ENCODE measurements at regions not wholly inside any gene's neighbourhood (a gene's known extent, or its start where the extent isn't known, plus 50 kb on each side); places are given as distances from the start of the nearest gene placed in this dataset.

DNA sequence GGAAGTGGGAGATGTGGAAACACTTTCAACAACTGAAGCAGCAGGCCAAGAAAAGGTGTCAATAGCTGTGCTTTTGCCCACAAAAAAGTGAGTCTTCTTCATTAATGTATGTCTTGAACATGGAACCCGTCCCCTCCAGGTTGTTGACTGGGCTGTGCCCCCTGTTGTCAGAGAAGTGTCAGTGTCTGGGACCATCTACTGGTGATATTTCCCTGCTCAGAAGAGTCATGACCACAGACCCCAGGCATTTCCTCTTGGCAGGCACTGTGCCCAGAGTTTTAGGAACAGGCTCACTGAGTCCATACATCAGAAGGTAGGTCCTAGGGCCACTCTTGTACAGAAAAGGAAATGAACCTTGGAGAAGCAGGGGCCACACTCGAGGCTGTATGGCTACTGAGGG is 54.8 kb upstream of the LARS2 start:
- TF ChIP-seq ZNF391 (tag by site-specific recombination; IDR thresholded peaks at IDR 0.05; ENCODE audit: borderline replicate concordance, low read depth) (no peak), ZBTB17 (tag by site-specific recombination; IDR thresholded peaks at IDR 0.05) (no peak), ZBTB26 (tag by site-specific recombination; optimal IDR thresholded peaks at IDR 0.05) (no peak), ATF2 (tag by site-specific recombination; IDR thresholded peaks at IDR 0.05; ENCODE audit: low read depth) (no peak)
